ENCODE measurements at regions not wholly inside any gene's neighbourhood (a gene's known extent, or its start where the extent isn't known, plus 50 kb on each side); places are given as distances from the start of the nearest gene placed in this dataset.

DNA sequence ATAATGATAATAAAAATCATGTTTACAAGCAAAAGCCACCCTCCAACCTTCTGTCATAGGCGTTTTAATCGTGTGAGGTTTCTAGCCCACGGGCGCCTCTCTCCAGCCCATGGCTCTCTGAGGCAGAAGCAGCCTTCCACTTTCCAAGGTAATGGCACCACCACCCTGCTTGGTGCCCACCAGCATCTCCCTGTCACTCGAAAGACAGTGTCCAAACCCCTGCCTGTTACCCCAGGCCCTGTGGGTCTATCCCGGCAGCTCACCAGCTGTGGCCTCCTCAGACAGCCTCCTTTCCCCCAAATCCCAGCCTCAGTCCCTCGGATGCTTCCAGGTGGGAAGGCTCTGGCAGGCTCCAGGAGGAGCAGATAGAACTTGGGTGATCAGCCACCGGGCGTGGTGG, 123.8 kb upstream of the LPCAT1 start:
- TF ChIP-seq, protein P1, sequence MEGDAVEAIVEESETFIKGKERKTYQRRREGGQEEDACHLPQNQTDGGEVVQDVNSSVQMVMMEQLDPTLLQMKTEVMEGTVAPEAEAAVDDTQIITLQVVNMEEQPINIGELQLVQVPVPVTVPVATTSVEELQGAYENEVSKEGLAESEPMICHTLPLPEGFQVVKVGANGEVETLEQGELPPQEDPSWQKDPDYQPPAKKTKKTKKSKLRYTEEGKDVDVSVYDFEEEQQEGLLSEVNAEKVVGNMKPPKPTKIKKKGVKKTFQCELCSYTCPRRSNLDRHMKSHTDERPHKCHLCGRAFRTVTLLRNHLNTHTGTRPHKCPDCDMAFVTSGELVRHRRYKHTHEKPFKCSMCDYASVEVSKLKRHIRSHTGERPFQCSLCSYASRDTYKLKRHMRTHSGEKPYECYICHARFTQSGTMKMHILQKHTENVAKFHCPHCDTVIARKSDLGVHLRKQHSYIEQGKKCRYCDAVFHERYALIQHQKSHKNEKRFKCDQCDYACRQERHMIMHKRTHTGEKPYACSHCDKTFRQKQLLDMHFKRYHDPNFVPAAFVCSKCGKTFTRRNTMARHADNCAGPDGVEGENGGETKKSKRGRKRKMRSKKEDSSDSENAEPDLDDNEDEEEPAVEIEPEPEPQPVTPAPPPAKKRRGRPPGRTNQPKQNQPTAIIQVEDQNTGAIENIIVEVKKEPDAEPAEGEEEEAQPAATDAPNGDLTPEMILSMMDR (IDR thresholded peaks at IDR 0.05 in 8 of 11, conservative IDR thresholded peaks at IDR 0.05 in 3 of 11), result no peak
- TF ChIP-seq POLR2AphosphoS5 (IDR thresholded peaks at IDR 0.05) (no peak), POLR2A (IDR thresholded peaks at IDR 0.05) (no peak)

Data from spleen (tissue), 7 donors.